AG10803 (cell line): ENCODE measurements at regions not wholly inside any gene's neighbourhood (a gene's known extent, or its start where the extent isn't known, plus 50 kb on each side); places are given as distances from the start of the nearest gene placed in this dataset.

Source experiments
- DNase-seq: peaks from one replicate; pipeline ENCODE4 v3.0.0; 2010; ENCODE audit warnings: low read depth
- H3K4me3 ChIP-seq: 2 replicates; pipeline ENCODE4 v1.5.1; 2011; ENCODE audit warnings: mild to moderate bottlenecking, low read length, control low read depth
- TF ChIP-seq, protein P1 (sequence below): conservative IDR thresholded peaks from 2 replicates; pipeline ENCODE4 v1.5.1; 2011; ENCODE audit warnings: mild to moderate bottlenecking, low read length, control low read depth, inconsistent platforms

GRCh38 chrX:39823424-39823823 is 274.3 kb downstream of the BCOR start:
- H3K4me3 ChIP-seq: no peak overlapping the region
- DNase-seq: no peak
- TF ChIP-seq, protein P1, sequence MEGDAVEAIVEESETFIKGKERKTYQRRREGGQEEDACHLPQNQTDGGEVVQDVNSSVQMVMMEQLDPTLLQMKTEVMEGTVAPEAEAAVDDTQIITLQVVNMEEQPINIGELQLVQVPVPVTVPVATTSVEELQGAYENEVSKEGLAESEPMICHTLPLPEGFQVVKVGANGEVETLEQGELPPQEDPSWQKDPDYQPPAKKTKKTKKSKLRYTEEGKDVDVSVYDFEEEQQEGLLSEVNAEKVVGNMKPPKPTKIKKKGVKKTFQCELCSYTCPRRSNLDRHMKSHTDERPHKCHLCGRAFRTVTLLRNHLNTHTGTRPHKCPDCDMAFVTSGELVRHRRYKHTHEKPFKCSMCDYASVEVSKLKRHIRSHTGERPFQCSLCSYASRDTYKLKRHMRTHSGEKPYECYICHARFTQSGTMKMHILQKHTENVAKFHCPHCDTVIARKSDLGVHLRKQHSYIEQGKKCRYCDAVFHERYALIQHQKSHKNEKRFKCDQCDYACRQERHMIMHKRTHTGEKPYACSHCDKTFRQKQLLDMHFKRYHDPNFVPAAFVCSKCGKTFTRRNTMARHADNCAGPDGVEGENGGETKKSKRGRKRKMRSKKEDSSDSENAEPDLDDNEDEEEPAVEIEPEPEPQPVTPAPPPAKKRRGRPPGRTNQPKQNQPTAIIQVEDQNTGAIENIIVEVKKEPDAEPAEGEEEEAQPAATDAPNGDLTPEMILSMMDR: no peak

GRCh38 chrX:39823854-39824253 is 273.9 kb downstream of the BCOR start:
- DNase-seq: no peak
- no peak overlapping the region for H3K4me3 ChIP-seq
- TF ChIP-seq, protein P1: no peak

- TF ChIP-seq, protein P1: no peak
Measured at GRCh38 chrX:39826813-39827543, 270.8 kb downstream of the BCOR start.

DNA sequence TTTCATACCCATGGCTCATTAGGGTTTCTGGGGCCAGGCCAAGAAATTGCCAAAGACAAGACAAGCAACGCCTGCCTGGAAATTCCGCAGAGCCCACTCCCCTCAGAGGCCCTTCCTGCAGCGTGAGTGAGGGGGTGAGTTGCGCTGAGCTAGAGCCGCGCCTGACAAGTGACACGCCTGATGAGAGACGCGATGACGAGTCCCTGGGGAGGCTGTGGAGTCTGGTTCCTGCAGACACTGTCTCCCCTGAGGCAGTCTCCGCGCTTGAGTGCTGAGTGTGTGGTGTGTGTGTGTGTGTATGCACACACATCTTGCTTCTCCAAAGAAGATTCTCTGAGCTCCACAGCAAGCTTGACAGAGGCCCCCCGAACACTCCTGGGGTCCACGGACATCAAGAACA is 269.8 kb downstream of the BCOR start:
- no peak overlapping the region for H3K4me3 ChIP-seq
- DNase-seq: no peak
- TF ChIP-seq, protein P1: no peak

More at GRCh38 chrX:39826813-39827543, 270.8 kb downstream of the BCOR start:
- H3K4me3 ChIP-seq: no peak overlapping the region
- no peak for DNase-seq

- H3K4me3 ChIP-seq: no peak overlapping the region
- TF ChIP-seq, protein P1: no peak
- DNase-seq: no peak
Measured at GRCh38 chrX:39828971-39829370, 268.8 kb downstream of the BCOR start.

DNA sequence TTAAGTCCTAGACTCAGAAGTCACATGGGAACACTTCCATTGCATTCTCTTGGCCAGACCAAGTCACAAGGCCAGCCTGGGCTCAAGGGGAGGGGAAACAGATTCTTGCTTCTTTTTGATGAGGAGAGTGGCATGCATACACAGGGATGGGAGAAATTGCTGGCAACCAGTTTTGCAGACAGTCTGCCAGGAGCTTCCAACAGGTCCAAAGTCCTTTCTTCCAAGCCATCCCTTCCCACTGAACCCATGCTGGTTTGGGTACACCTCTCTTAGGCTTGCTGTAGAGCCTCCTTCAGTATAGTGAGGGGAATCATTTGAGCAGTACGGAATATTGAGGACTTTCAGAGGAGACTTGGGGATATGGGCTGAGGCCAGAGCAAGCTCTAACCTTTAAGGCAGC is 267.8 kb downstream of the BCOR start:
- no peak overlapping the region for H3K4me3 ChIP-seq
- TF ChIP-seq, protein P1: no peak
- no peak for DNase-seq

DNA sequence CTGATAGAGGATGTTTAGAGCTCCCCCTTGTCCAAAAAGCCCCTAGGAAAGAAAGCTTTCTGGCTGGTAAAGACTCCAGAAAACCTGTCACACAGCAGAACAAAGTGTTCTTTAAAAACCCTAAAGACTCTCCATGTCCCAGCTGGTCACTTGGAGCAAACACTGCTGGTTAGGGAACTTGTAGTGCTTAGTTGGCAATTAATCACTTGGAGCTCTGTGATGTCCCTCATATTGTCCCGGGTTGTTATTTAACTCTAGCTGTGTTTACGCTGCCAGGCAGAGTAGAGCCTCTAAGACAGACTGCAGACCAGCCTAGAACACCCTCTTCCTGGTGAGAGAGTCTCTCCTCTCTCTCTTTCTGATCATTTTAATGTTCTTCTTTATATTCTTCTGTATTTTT is 267.3 kb downstream of the BCOR start:
- DNase-seq: no peak
- no peak overlapping the region for H3K4me3 ChIP-seq
- TF ChIP-seq, protein P1: no peak
